Nephron (organoid): ENCODE measurements at regions not wholly inside any gene's neighbourhood (a gene's known extent, or its start where the extent isn't known, plus 50 kb on each side); places are given as distances from the start of the nearest gene placed in this dataset.

Experiments used
- H3K27ac Mint-ChIP-seq, 3 experiments: 2 replicates each; pipeline ENCODE4 v1.8.0; 2020; ENCODE audit warnings: mixed read lengths in 3 of 3, mild to moderate bottlenecking in 2 of 3, moderate library complexity in 1 of 3
- H3K27me3 Mint-ChIP-seq: 2 replicates; pipeline ENCODE4 v1.8.0; 2021; ENCODE audit warnings: low read depth, mild to moderate bottlenecking, moderate library complexity, mixed read lengths
- H3K36me3 Mint-ChIP-seq: 2 replicates; pipeline ENCODE4 v1.8.0; 2020; ENCODE audit warnings: low read depth, mixed read lengths
- H3K4me1 Mint-ChIP-seq: 2 replicates; pipeline ENCODE4 v1.8.0; 2020; ENCODE audit warnings: mixed read lengths
- H3K4me3 Mint-ChIP-seq, 3 experiments: 2 replicates each; pipeline ENCODE4 v1.8.0; 2020; ENCODE audit warnings: mild to moderate bottlenecking in 3 of 3, mixed read lengths in 3 of 3, moderate library complexity in 2 of 3
- H3K9me3 Mint-ChIP-seq: 2 replicates; pipeline ENCODE4 v1.8.0; 2020; ENCODE audit warnings: mixed read lengths
- TF ChIP-seq, protein P1 (sequence below), 3 experiments: fragments of 200-600 bp; sonication (generic); IDR thresholded peaks; one replicate each; pipeline ENCODE4 v1.5.0; 2021; ENCODE audit warnings: antibody characterized with exemption in 3 of 3; ENCODE audit not compliant: unreplicated experiment in 3 of 3

DNA sequence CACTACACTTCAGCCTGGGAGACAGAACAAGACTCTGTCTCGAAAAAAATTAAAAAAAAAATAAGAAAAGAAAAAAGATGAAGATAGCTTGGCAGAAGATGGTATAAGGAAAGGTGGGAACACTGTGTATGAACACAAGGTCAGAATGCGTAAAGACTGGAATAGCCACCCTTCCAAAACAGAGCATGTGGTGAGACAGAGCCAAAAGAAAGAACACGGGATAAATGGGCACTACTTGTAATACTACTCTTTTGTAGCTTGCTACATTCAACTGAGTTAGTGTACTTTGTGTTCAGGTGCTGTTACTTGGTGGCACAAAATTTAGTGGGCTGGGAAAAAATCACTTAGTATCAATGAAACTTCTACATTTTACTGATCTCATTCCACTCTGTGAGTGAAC is 628.6 kb upstream of the KIRREL3 start:
- no peak overlapping the region for H3K27ac Mint-ChIP-seq
- no peak overlapping the region for H3K4me3 Mint-ChIP-seq
- no peaks in the 10 kb centered on the region for H3K27me3 Mint-ChIP-seq
- TF ChIP-seq, protein P1, sequence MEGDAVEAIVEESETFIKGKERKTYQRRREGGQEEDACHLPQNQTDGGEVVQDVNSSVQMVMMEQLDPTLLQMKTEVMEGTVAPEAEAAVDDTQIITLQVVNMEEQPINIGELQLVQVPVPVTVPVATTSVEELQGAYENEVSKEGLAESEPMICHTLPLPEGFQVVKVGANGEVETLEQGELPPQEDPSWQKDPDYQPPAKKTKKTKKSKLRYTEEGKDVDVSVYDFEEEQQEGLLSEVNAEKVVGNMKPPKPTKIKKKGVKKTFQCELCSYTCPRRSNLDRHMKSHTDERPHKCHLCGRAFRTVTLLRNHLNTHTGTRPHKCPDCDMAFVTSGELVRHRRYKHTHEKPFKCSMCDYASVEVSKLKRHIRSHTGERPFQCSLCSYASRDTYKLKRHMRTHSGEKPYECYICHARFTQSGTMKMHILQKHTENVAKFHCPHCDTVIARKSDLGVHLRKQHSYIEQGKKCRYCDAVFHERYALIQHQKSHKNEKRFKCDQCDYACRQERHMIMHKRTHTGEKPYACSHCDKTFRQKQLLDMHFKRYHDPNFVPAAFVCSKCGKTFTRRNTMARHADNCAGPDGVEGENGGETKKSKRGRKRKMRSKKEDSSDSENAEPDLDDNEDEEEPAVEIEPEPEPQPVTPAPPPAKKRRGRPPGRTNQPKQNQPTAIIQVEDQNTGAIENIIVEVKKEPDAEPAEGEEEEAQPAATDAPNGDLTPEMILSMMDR (IDR thresholded peaks at IDR 0.05; ENCODE audit: unreplicated experiment in 3 of 3) = no peak
- H3K9me3 Mint-ChIP-seq = no peaks in the 10 kb centered on the region
- H3K4me1 Mint-ChIP-seq = peaks cover 44% of the 10 kb centered on the region
- no peaks in the 10 kb centered on the region for H3K36me3 Mint-ChIP-seq

DNA sequence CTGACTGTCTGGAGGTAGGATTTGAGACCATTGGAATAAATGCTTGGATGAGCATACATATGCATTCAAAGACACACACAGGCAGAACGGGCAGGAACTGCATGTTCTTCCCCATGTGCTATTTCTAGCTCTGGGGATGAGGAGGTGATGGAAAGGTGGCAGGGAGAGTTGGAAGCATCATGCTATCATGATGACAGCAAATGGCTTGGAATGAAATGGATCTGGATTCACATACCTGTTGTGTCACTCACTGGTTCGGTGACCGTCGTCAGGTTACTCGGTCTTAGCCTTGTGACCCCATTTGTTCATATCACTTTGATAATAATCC is 627.9 kb upstream of the KIRREL3 start:
- no peaks in the 10 kb centered on the region for H3K9me3 Mint-ChIP-seq
- peak overlapping the region in 2 of 3 experiments; percentile 13 to 36 for H3K27ac Mint-ChIP-seq
- TF ChIP-seq, protein P1 (IDR thresholded peaks at IDR 0.05; ENCODE audit: unreplicated experiment in 3 of 3) = no peak
- H3K27me3 Mint-ChIP-seq = no peaks in the 10 kb centered on the region
- no peaks in the 10 kb centered on the region for H3K36me3 Mint-ChIP-seq
- H3K4me3 Mint-ChIP-seq = no peak overlapping the region
- peaks cover 51% of the 10 kb centered on the region for H3K4me1 Mint-ChIP-seq

DNA sequence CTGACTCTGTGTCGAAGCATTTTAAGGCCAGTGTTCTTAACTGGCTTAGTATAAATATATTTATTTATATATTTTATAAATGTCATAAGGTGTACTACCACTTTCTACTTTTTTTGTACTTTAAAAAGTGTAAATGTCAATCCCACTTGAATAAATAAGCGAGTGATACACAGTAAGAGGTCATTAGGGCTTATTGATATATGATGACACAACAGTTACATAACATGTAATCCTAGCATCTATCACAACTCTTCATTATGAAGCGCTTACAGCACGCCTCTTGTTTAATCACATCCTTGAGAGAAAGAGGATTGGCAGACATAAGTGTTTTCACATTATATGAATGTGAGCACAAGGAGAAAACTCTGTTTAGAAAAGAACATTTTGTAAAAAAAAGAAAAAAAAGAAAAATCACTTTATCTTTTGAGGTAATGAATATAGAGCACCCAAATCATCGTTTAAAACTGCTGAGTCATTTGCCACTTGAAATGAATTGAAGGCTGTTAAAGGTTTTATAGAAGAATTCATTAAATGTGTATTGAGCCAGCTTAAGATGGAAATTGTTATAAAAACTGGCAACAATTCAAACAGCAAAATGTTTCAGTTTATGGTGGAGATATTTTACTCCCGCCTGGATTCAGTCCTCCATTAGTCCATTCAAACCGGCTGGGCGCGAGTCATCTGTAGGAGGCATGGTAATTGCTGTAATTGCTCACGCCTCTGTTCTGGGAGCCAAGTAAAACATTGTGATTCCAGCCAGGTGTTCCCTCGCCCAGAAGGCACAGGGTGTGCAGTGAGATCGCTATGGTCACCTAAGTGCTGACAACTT is 627.3 kb upstream of the KIRREL3 start:
- Mint-ChIP-seq H3K4me1 (peaks cover 54% of the 10 kb centered on the region), H3K9me3 (no peaks in the 10 kb centered on the region), H3K27me3 (no peaks in the 10 kb centered on the region), H3K36me3 (no peaks in the 10 kb centered on the region), H3K4me3 (no peak overlapping the region), H3K27ac (peak overlapping the region in 2 of 3 experiments; percentile 13 to 36)
- TF ChIP-seq, protein P1 (IDR thresholded peaks at IDR 0.05; ENCODE audit: unreplicated experiment in 3 of 3) = no peak

DNA sequence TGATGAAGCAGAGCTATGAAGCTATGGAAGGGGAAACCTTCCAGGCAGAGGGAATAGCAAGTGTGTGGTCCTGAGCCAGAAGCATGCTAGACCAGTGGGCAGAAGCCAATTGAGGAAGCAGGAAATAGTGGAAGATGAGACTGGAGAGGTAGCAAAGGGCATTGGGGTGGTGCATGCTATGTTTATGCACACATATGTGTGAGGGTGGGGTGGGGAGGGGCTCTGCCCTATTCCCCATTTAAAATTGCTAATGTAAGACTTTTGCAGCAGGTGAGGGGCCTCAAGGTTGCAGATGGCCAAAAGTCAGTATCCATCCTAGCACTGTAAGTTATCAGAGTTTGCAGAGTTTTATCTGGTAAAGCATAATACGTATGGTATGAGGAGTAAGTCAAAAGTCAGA is 626.6 kb upstream of the KIRREL3 start:
- H3K27ac Mint-ChIP-seq = peak overlapping the region in 1 of 3 experiments; percentile 8
- H3K9me3 Mint-ChIP-seq = no peaks in the 10 kb centered on the region
- H3K27me3 Mint-ChIP-seq = no peaks in the 10 kb centered on the region
- TF ChIP-seq, protein P1 (IDR thresholded peaks at IDR 0.05; ENCODE audit: unreplicated experiment in 3 of 3) = no peak
- no peaks in the 10 kb centered on the region for H3K36me3 Mint-ChIP-seq
- peaks cover 48% of the 10 kb centered on the region for H3K4me1 Mint-ChIP-seq
- H3K4me3 Mint-ChIP-seq = no peak overlapping the region

DNA sequence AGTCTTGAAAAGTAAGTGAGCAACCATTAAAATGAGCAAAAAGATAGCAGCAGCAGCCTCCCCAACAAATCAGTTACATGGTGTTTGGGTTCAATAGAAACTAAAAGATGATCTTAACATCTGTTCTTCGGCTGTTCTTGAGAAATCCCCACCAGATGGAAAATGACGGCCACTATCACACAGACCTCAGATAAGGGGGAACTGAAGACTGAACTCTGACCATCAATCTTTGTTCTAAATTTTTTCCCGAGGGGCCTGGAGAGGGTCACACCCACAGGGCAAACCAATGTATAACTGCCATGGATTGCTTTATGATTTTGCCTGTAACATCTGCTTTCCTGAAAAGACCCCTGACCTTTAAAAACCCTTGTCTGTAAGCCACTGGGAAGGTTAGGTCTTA is 624.8 kb upstream of the KIRREL3 start:
- H3K27ac Mint-ChIP-seq = peak overlapping the region; percentile 50 to 83 (median 76)
- TF ChIP-seq, protein P1 (IDR thresholded peaks at IDR 0.05; ENCODE audit: unreplicated experiment in 3 of 3) = no peak
- no peaks in the 10 kb centered on the region for H3K27me3 Mint-ChIP-seq
- no peak overlapping the region for H3K4me3 Mint-ChIP-seq
- peaks cover 46% of the 10 kb centered on the region for H3K4me1 Mint-ChIP-seq
- H3K9me3 Mint-ChIP-seq = no peaks in the 10 kb centered on the region
- H3K36me3 Mint-ChIP-seq = no peaks in the 10 kb centered on the region

DNA sequence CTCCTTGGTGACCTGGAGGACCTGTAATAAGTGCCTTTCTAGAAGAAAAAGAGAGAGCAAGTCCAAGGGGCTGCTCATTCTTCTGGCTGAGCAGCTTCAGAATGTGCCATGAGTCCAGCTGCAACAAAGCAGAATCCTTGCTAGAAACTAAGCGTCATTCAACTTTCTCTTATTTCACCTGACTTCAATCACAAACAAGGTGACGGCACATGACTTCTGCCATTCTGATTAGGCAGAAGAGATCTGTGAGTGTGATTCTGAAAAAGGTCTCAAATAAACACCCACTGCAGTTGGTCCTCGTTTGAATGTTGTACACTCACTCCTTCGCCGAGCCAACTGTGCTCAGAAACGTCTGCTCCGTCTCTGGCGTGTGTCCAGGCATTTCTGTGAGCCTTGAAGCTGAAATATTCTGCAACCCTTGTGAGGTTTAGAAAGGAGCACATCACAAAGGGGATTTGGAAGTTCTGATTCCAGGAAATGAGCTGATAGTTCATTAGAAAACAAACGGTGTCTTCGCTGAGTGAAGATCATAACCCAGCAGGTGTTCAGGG is 623.8 kb upstream of the KIRREL3 start:
- peak overlapping the region in 1 of 3 experiments; percentile 27 for H3K4me3 Mint-ChIP-seq
- no peaks in the 10 kb centered on the region for H3K36me3 Mint-ChIP-seq
- TF ChIP-seq, protein P1 (IDR thresholded peaks at IDR 0.05; ENCODE audit: unreplicated experiment in 3 of 3) = no peak
- H3K4me1 Mint-ChIP-seq = peaks cover 46% of the 10 kb centered on the region
- H3K9me3 Mint-ChIP-seq = no peaks in the 10 kb centered on the region
- H3K27me3 Mint-ChIP-seq = no peaks in the 10 kb centered on the region
- peak overlapping the region; percentile 46 to 83 (median 76) for H3K27ac Mint-ChIP-seq
